ENCODE measurements at regions not wholly inside any gene's neighbourhood (a gene's known extent, or its start where the extent isn't known, plus 50 kb on each side); places are given as distances from the start of the nearest gene placed in this dataset.

GRCh38 chr20:54419531-54419930 is 55.9 kb upstream of the DOK5 start:
- Mint-ChIP-seq H3K4me3 (no peak overlapping the region), H3K4me1 (ENCODE audit: low read depth) (no peaks in the 10 kb centered on the region), H3K36me3 (ENCODE audit: low read depth) (no peaks in the 10 kb centered on the region), H3K9me3 (peaks cover 4% of the 10 kb centered on the region), H3K27ac (no peak overlapping the region), H3K27me3 (ENCODE audit: low read depth) (peaks cover 15% of the 10 kb centered on the region)
- CTCF ChIA-PET: no interaction called here
- DNase-seq: no peak
- intact Hi-C loops (cut with micrococcal nuclease): no loop called here
